Transverse colon (tissue), 4 donors: ENCODE measurements at regions not wholly inside any gene's neighbourhood (a gene's known extent, or its start where the extent isn't known, plus 50 kb on each side); places are given as distances from the start of the nearest gene placed in this dataset.

Experiments used
- EP300 ChIP-seq: sonication (generic); formaldehyde crosslinking; IDR thresholded peaks from one replicate; pipeline ENCODE4 v1.6.1; 2017; ENCODE audit warnings: antibody characterized with exemption, low read depth
- POLR2A ChIP-seq: fragments of 450-650 bp; IDR thresholded peaks from one replicate; pipeline ENCODE4 v1.6.1; 2016; ENCODE audit warnings: antibody characterized with exemption, mild to moderate bottlenecking, moderate library complexity
- POLR2AphosphoS5 ChIP-seq, 3 donors: sonication (generic); formaldehyde crosslinking; IDR thresholded peaks; one replicate each; pipeline ENCODE4 v1.6.1; 2016; ENCODE audit warnings: antibody characterized with exemption in 3 of 3
- TF ChIP-seq, protein P1 (sequence below), 5 experiments: fragments of 200-600 bp in 3 of 5; fragments of 450-650 bp in 2 of 5; sonication (generic) in 3 of 5; IDR thresholded peaks; 1 replicate in 2 of 5; 2 replicates in 3 of 5; pipeline ENCODE4 v1.5.1; 2016 to 2017; ENCODE audit warnings: antibody characterized with exemption in 5 of 5, inconsistent platforms in 3 of 5, mild to moderate bottlenecking in 2 of 5, moderate library complexity in 1 of 5

DNA sequence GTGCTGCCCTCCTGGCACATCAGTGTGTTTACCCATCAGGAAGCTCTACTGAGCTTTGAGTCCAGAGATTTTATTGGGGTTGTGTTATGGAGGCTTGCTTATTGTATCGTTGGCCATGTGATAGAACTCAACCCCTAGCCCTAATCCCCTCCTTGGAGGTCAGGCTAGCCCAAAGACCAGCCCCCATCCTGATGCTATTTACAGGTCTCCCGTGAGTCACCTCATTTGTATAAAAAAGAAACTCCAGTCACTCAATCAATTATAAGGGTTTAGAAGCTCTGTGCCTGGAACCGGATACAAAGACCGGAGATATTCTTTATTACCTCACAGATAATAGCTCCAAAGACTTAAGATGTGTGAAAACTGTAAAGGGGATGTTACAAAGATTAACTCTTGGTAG is 405.9 kb downstream of the CNTNAP4 start:
- TF ChIP-seq, protein P1, sequence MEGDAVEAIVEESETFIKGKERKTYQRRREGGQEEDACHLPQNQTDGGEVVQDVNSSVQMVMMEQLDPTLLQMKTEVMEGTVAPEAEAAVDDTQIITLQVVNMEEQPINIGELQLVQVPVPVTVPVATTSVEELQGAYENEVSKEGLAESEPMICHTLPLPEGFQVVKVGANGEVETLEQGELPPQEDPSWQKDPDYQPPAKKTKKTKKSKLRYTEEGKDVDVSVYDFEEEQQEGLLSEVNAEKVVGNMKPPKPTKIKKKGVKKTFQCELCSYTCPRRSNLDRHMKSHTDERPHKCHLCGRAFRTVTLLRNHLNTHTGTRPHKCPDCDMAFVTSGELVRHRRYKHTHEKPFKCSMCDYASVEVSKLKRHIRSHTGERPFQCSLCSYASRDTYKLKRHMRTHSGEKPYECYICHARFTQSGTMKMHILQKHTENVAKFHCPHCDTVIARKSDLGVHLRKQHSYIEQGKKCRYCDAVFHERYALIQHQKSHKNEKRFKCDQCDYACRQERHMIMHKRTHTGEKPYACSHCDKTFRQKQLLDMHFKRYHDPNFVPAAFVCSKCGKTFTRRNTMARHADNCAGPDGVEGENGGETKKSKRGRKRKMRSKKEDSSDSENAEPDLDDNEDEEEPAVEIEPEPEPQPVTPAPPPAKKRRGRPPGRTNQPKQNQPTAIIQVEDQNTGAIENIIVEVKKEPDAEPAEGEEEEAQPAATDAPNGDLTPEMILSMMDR (IDR thresholded peaks at IDR 0.05), result no peak
- TF ChIP-seq POLR2A, result no peak
- no peak for TF ChIP-seq POLR2AphosphoS5 (IDR thresholded peaks at IDR 0.05)
- no peak for TF ChIP-seq EP300
